Upper lobe of right lung (tissue), 1 donor: ENCODE measurements at regions not wholly inside any gene's neighbourhood (a gene's known extent, or its start where the extent isn't known, plus 50 kb on each side); places are given as distances from the start of the nearest gene placed in this dataset.
"Not testable (repeated sequence)": the region's sequence is repeated elsewhere in the genome, so short reads cannot be mapped to it uniquely, and the experiment has no call there.

Source experiments
- ATAC-seq: fragments of 200-7000 bp; cut with Tn5 transposase; one replicate; pipeline ENCODE4 v1.9.1; 2020; ENCODE audit warnings: mild to moderate bottlenecking, moderate library complexity
- DNase-seq: peaks from one replicate; pipeline ENCODE4 v3.0.0-alpha.2; 2020
- H3K27ac ChIP-seq: fragments of 200-600 bp; one replicate; pipeline ENCODE4 v1.8.0; 2022
- H3K27me3 ChIP-seq: fragments of 200-600 bp; one replicate; pipeline ENCODE4 v1.8.0; 2022; ENCODE audit warnings: mild to moderate bottlenecking
- H3K36me3 ChIP-seq: fragments of 200-600 bp; one replicate; pipeline ENCODE4 v1.8.0; 2022
- H3K4me1 ChIP-seq: fragments of 200-600 bp; one replicate; pipeline ENCODE4 v1.8.0; 2022
- H3K4me3 ChIP-seq: fragments of 200-600 bp; one replicate; pipeline ENCODE4 v1.8.0; 2022; ENCODE audit warnings: mild to moderate bottlenecking
- H3K9me3 ChIP-seq: fragments of 200-600 bp; one replicate; pipeline ENCODE4 v1.8.0; 2022
- CTCF ChIP-seq: fragments of 200-600 bp; IDR thresholded peaks from one replicate; pipeline ENCODE4 v1.8.0; 2022; ENCODE audit warnings: antibody characterized with exemption
- intact Hi-C: fragments of 100-400 bp; cut with DNase I; formaldehyde crosslinking; loops from one replicate; pipeline ENCODE4 v1.11.0; 2022
- donor health status: DM: no; HTN: yes; CAD: no; lungs with severe emphysema.

GRCh38 chr14:43735932-43736331 lies 771.2 kb downstream of the FSCB start:
- H3K4me1 ChIP-seq = no peaks in the 10 kb centered on the region
- no peaks in the 10 kb centered on the region for H3K27me3 ChIP-seq
- intact Hi-C loops = no loop called here
- H3K9me3 ChIP-seq = no peaks in the 10 kb centered on the region
- ATAC-seq = no peak
- TF ChIP-seq CTCF = no peak
- no peak overlapping the region for H3K27ac ChIP-seq
- DNase-seq = no peak
- H3K36me3 ChIP-seq = no peaks in the 10 kb centered on the region
- no peak overlapping the region for H3K4me3 ChIP-seq

GRCh38 chr14:43729143-43729542 lies 777.9 kb downstream of the FSCB start:
- Histone ChIP-seq H3K27ac (no peak overlapping the region), H3K36me3 (no peaks in the 10 kb centered on the region), H3K27me3 (no peaks in the 10 kb centered on the region), H3K9me3 (no peaks in the 10 kb centered on the region), H3K4me3 (no peak overlapping the region), H3K4me1 (no peaks in the 10 kb centered on the region)
- no peak for TF ChIP-seq CTCF
- intact Hi-C loops = no loop called here
- ATAC-seq = no peak
- DNase-seq = no peak

GRCh38 chr14:43706900-43707299 lies 800.2 kb downstream of the FSCB start:
- intact Hi-C loops = no loop called here
- no peak overlapping the region for H3K27ac ChIP-seq
- ATAC-seq (no peak), DNase-seq (no peak)
- no peak for TF ChIP-seq CTCF
- no peaks in the 10 kb centered on the region for H3K27me3 ChIP-seq
- H3K36me3 ChIP-seq = no peaks in the 10 kb centered on the region
- H3K4me1 ChIP-seq = no peaks in the 10 kb centered on the region
- no peak overlapping the region for H3K4me3 ChIP-seq
- H3K9me3 ChIP-seq = no peaks in the 10 kb centered on the region

- H3K27ac ChIP-seq, H3K27me3 ChIP-seq, H3K36me3 ChIP-seq, ATAC-seq, DNase-seq, H3K9me3 ChIP-seq, intact Hi-C loops, H3K4me3 ChIP-seq, H3K4me1 ChIP-seq: not testable (repeated sequence)
Observed at GRCh38 chr14:43698561-43699284, 808.4 kb downstream of the FSCB start.

GRCh38 chr14:43697003-43697402 lies 810.1 kb downstream of the FSCB start:
- no peak for DNase-seq
- intact Hi-C loops = no loop called here
- H3K36me3 ChIP-seq = no peaks in the 10 kb centered on the region
- no peak overlapping the region for H3K4me3 ChIP-seq
- no peak for ATAC-seq
- H3K27me3 ChIP-seq = no peaks in the 10 kb centered on the region
- H3K27ac ChIP-seq = no peak overlapping the region
- H3K9me3 ChIP-seq = no peaks in the 10 kb centered on the region
- TF ChIP-seq CTCF = no peak
- no peaks in the 10 kb centered on the region for H3K4me1 ChIP-seq

GRCh38 chr14:43692706-43693105 lies 814.4 kb downstream of the FSCB start:
- intact Hi-C loops = no loop called here

More at GRCh38 chr14:43692706-43693105, 814.4 kb downstream of the FSCB start:
- no peak overlapping the region for H3K4me3 ChIP-seq
- ATAC-seq (no peak), DNase-seq (no peak)
- no peaks in the 10 kb centered on the region for H3K9me3 ChIP-seq
- no peaks in the 10 kb centered on the region for H3K36me3 ChIP-seq
- H3K27me3 ChIP-seq = no peaks in the 10 kb centered on the region
- H3K27ac ChIP-seq = no peak overlapping the region
- no peak for TF ChIP-seq CTCF
- no peaks in the 10 kb centered on the region for H3K4me1 ChIP-seq
